Kidney (tissue), 13 donors: ENCODE measurements at regions not wholly inside any gene's neighbourhood (a gene's known extent, or its start where the extent isn't known, plus 50 kb on each side); places are given as distances from the start of the nearest gene placed in this dataset.

Source experiments
- DNase-seq, 5 donors: peaks; one replicate each; pipeline ENCODE4 v3.0.0-alpha.2; 2013 to 2020
- FAIRE-seq: peaks from 2 replicates; lab custom pipeline; 2012; peaks lifted over from hg19 to GRCh38; lab: Jason Lieb, UNC
- H3K27ac ChIP-seq, 2 donors: one replicate each; pipeline ENCODE4 v1.7.0; 2013; ENCODE audit warnings: low read depth in 2 of 2, low read length in 2 of 2, inconsistent platforms in 1 of 2
- H3K27me3 ChIP-seq: one replicate; pipeline ENCODE4 v1.7.1; 2013; ENCODE audit warnings: low read length, inconsistent platforms; ENCODE audit not compliant: control insufficient read depth, insufficient read depth
- H3K36me3 ChIP-seq, 3 donors: one replicate each; pipeline versions ENCODE4 v1.7.0 to v1.7.1; 2013; ENCODE audit warnings: low read length in 3 of 3, control low read depth in 1 of 3, inconsistent platforms in 1 of 3; ENCODE audit not compliant: insufficient read depth in 3 of 3, control insufficient read depth in 2 of 3
- H3K4me1 ChIP-seq, 3 donors: one replicate each; pipeline versions ENCODE4 v1.7.0 to v1.7.1; 2013; ENCODE audit warnings: low read length in 3 of 3, inconsistent platforms in 1 of 3, low read depth in 1 of 3; ENCODE audit not compliant: control insufficient read depth in 2 of 3, insufficient read depth in 2 of 3
- H3K4me3 ChIP-seq, 3 donors: one replicate each; pipeline versions ENCODE4 v1.7.0 to v1.8.1; 2013; ENCODE audit warnings: low read length in 3 of 3, control low read depth in 1 of 3, inconsistent platforms in 1 of 3
- H3K9ac ChIP-seq, 3 donors: one replicate each; pipeline versions ENCODE4 v1.7.0 to v1.7.1; 2013; ENCODE audit warnings: low read length in 3 of 3, control low read depth in 1 of 3, inconsistent platforms in 1 of 3
- H3K9me3 ChIP-seq, 3 donors: one replicate each; pipeline versions ENCODE4 v1.7.0 to v1.7.1; 2013; ENCODE audit warnings: low read length in 3 of 3, control low read depth in 1 of 3, inconsistent platforms in 1 of 3; ENCODE audit not compliant: control insufficient read depth in 2 of 3, insufficient read depth in 1 of 3
- intact Hi-C: fragments of 100-400 bp; cut with DNase I; formaldehyde crosslinking; loops from one replicate; pipeline ENCODE4 v1.11.1; 2022
- TF ChIP-seq, protein P1 (sequence below): IDR thresholded peaks from 3 replicates; pipeline ENCODE4 v1.5.1; 2012; ENCODE audit warnings: mild to moderate bottlenecking, moderate library complexity, borderline replicate concordance; ENCODE audit not compliant: insufficient read depth; ENCODE audit errors: extremely low read depth
- donor health status: control.
- donor health status: control.
- donor health status: control.
- donor health status: control.
- donor health status: control.
- donor health status: DM: yes; HTN: yes; CAD: no.
- donor health status: Normal renal cell carcinoma (clear cell type).

DNA sequence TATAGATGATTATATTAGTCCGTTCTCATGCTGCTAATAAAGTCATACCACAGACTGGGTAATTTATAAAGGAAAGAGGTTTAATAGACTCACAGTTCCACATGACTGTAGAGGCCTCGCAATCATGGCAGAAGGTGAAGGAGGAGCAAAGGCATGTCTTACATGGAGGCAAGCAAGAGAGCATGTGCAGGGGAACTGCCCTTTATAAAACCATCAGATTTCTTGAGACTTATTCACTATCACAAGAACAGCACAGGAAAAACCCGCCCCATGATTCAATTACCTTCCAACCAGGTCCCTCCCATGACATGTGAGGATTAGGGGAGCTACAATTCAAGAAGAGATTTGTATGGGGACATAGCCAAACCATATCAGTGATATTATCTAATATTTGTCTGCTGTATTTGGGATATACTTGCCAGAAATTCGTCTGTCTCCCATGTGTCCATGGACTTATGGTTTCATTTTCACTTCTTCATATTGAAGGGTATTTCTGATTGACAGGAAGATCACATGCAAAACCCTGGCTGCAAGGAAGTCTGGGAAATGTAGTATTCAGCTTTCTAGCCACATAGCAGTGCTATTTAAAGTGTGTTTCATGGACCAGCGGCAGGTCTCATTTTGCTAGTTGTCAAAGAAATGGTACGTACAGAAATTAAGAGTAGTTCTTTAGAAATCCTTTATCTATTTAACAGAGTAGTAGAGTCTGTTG lies 50.5 kb upstream of the PAK5 start:
- H3K9ac ChIP-seq, result no peak overlapping the region
- H3K36me3 ChIP-seq, result no peaks in the 10 kb centered on the region
- H3K4me3 ChIP-seq, result no peak overlapping the region
- intact Hi-C loops, result no loop called here
- H3K9me3 ChIP-seq, result no peaks in the 10 kb centered on the region
- H3K27ac ChIP-seq, result no peak overlapping the region
- no peaks in the 10 kb centered on the region for H3K27me3 ChIP-seq
- TF ChIP-seq, protein P1, sequence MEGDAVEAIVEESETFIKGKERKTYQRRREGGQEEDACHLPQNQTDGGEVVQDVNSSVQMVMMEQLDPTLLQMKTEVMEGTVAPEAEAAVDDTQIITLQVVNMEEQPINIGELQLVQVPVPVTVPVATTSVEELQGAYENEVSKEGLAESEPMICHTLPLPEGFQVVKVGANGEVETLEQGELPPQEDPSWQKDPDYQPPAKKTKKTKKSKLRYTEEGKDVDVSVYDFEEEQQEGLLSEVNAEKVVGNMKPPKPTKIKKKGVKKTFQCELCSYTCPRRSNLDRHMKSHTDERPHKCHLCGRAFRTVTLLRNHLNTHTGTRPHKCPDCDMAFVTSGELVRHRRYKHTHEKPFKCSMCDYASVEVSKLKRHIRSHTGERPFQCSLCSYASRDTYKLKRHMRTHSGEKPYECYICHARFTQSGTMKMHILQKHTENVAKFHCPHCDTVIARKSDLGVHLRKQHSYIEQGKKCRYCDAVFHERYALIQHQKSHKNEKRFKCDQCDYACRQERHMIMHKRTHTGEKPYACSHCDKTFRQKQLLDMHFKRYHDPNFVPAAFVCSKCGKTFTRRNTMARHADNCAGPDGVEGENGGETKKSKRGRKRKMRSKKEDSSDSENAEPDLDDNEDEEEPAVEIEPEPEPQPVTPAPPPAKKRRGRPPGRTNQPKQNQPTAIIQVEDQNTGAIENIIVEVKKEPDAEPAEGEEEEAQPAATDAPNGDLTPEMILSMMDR, result no peak
- DNase-seq (no peak), FAIRE-seq (no peak)
- no peaks in the 10 kb centered on the region for H3K4me1 ChIP-seq
